BJ (cell line): ENCODE measurements at regions not wholly inside any gene's neighbourhood (a gene's known extent, or its start where the extent isn't known, plus 50 kb on each side); places are given as distances from the start of the nearest gene placed in this dataset.

Source experiments
- CTCF ChIA-PET: fragments of 350-600 bp; formaldehyde crosslinking; extraction: SDS; loops from one replicate; lab custom pipeline; 2021; ENCODE audit warnings: antibody characterized with exemption, inconsistent platforms; lab: Yijun Ruan, JAX
- POLR2A ChIA-PET: fragments of 300-600 bp; sonication (Branson Sonifier 250); formaldehyde crosslinking; extraction: SDS; loops from one replicate; lab custom pipeline; 2021; ENCODE audit warnings: antibody characterized with exemption; lab: Charles Lee
- DNase-seq: peaks from one replicate; pipeline ENCODE4 v3.0.0-alpha.2; 2011; ENCODE audit warnings: low read depth
- H3K27me3 ChIP-seq: 2 replicates; pipeline ENCODE4 v1.6.0; 2011; ENCODE audit warnings: low read length; ENCODE audit not compliant: control insufficient read depth, insufficient read depth
- H3K36me3 ChIP-seq: 2 replicates; pipeline ENCODE4 v1.5.1; 2011; ENCODE audit warnings: low read length; ENCODE audit not compliant: control insufficient read depth, insufficient read depth
- H3K4me3 ChIP-seq: 2 replicates; pipeline ENCODE4 v1.5.1; 2011; ENCODE audit warnings: low read depth, mild to moderate bottlenecking, control low read depth, low read length
- CTCF ChIP-seq: IDR thresholded peaks from 2 replicates; pipeline ENCODE4 v1.5.1; 2011; ENCODE audit warnings: low read depth, mild to moderate bottlenecking, control low read depth, inconsistent platforms, low read length, moderate library complexity; ENCODE audit not compliant: insufficient read depth

- DNase-seq = no peak
- ChIA-PET CTCF (no interaction called here), POLR2A (no interaction called here)
- H3K27me3 ChIP-seq = no peaks in the 10 kb centered on the region
- TF ChIP-seq CTCF = no peak
- H3K36me3 ChIP-seq = no peaks in the 10 kb centered on the region
- H3K4me3 ChIP-seq = no peak overlapping the region
Observed at GRCh38 chrX:482192-482701, 95.5 kb upstream of the PPP2R3B start.

GRCh38 chrX:482702-483203, 96.0 kb upstream of the PPP2R3B start:
- CTCF ChIA-PET = no interaction called here
- no peaks in the 10 kb centered on the region for H3K36me3 ChIP-seq
- H3K27me3 ChIP-seq = no peaks in the 10 kb centered on the region
- H3K4me3 ChIP-seq = no peak overlapping the region
- no peak for DNase-seq
- POLR2A ChIA-PET = no interaction called here
- no peak for TF ChIP-seq CTCF

GRCh38 chrX:485368-485767, 98.7 kb upstream of the PPP2R3B start:
- CTCF ChIA-PET = no interaction called here
- no peak for TF ChIP-seq CTCF
- POLR2A ChIA-PET = no interaction called here

GRCh38 chrX:486325-486724, 99.6 kb upstream of the PPP2R3B start:
- ChIA-PET POLR2A (no interaction called here), CTCF (no interaction called here)
- Histone ChIP-seq H3K4me3 (no peak overlapping the region), H3K27me3 (no peaks in the 10 kb centered on the region), H3K36me3 (no peaks in the 10 kb centered on the region)
- no peak for DNase-seq
- no peak for TF ChIP-seq CTCF

More at GRCh38 chrX:485368-485767, 98.7 kb upstream of the PPP2R3B start:
- no peak for DNase-seq
- no peaks in the 10 kb centered on the region for H3K36me3 ChIP-seq
- no peaks in the 10 kb centered on the region for H3K27me3 ChIP-seq
- H3K4me3 ChIP-seq = no peak overlapping the region

- CTCF ChIA-PET = no interaction called here
- Histone ChIP-seq H3K36me3 (no peaks in the 10 kb centered on the region), H3K4me3 (no peak overlapping the region), H3K27me3 (no peaks in the 10 kb centered on the region)
- TF ChIP-seq CTCF = no peak
- POLR2A ChIA-PET = no interaction called here
- no peak for DNase-seq
Observed at GRCh38 chrX:487836-488235, 101.1 kb upstream of the PPP2R3B start.
